GM21390 (cell line): ENCODE measurements at regions not wholly inside any gene's neighbourhood (a gene's known extent, or its start where the extent isn't known, plus 50 kb on each side); places are given as distances from the start of the nearest gene placed in this dataset.
A peak's percentile ranks its signal among the peaks of the same experiment; 100 is the strongest.
"Not testable (repeated sequence)": the region's sequence is repeated elsewhere in the genome, so short reads cannot be mapped to it uniquely, and the experiment has no call there.

Source experiments
- ATAC-seq: cut with Tn5 transposase; IDR thresholded peaks from one replicate; pipeline ENCODE4 v1.9.1; 2021; ENCODE audit not compliant: unreplicated experiment

GRCh38 chr3:145843561-145843960 is 317.4 kb downstream of the PLOD2 start:
- no peak for ATAC-seq

DNA sequence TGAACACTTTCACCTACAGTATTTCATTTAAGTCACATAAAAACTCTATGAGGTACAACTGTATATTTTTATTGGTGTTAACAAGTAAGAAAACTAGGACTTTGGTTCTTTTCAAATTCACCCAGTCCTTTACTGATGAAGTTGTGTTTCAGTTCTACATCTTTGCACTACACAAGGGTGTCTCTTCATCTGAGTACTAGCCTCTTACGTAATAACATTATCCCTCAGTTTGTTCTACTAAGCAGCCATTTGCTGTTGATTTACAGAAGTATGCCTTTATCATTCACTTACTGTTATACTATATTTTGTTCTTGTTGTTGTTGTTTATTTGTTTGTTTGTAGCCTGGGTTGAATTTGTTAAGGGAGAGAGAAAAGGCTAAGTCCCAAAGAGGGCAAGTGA is 311.9 kb downstream of the PLOD2 start:
- no peak for ATAC-seq

GRCh38 chr3:145854499-145854898 is 306.5 kb downstream of the PLOD2 start:
- ATAC-seq = no peak

- no peak for ATAC-seq
Measured at GRCh38 chr3:145857956-145858355, 303.0 kb downstream of the PLOD2 start.

- ATAC-seq = no peak
Measured at GRCh38 chr3:145864336-145864735, 296.6 kb downstream of the PLOD2 start.

GRCh38 chr3:145865399-145866018 is 295.5 kb downstream of the PLOD2 start:
- ATAC-seq = no peak

GRCh38 chr3:145869958-145870357 is 291.0 kb downstream of the PLOD2 start:
- peak; percentile 49 for ATAC-seq

- ATAC-seq = no peak
Measured at GRCh38 chr3:145882436-145882835, 278.5 kb downstream of the PLOD2 start.

GRCh38 chr3:145889730-145890129 is 271.3 kb downstream of the PLOD2 start:
- no peak for ATAC-seq

DNA sequence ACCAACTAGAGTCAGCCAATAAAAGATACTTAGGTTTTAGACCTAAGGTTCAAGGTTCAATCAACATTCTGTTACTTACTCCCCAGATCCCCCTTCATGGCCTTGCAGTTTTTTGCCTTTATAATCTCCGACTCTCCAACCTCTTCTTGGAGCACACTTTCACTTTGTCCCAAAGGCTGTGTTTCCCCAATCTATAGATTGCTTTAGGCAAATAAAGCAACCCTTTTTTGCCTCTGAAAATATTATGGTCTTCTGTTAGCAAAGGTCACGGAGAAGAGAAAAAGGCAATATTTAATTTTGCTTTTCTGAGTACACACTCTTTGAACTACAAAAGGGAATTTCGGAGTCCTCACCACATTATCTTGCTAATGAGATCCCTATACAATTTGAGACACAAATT is 268.1 kb downstream of the PLOD2 start:
- no peak for ATAC-seq

DNA sequence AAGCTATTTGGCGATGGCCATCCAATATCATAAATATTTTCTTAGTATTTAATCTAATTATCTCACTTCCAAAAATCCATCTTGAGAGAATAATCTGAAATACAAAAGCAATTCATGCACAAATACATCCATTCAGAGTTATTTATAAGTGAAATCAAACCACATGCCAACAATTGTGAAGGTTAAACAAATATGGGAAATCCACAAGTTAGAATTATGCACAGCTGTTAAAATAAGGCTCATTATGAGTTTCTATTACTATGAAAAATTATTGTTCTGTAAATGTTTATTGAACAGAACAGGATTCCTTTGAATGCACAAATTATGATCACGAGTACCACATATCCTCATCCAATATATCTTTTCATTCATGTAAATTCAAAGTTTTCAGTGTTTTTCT is 267.7 kb downstream of the PLOD2 start:
- ATAC-seq = no peak

GRCh38 chr3:145898487-145898886 is 262.5 kb downstream of the PLOD2 start:
- ATAC-seq = no peak

- ATAC-seq = no peak
Measured at GRCh38 chr3:145899241-145899640, 261.7 kb downstream of the PLOD2 start.

DNA sequence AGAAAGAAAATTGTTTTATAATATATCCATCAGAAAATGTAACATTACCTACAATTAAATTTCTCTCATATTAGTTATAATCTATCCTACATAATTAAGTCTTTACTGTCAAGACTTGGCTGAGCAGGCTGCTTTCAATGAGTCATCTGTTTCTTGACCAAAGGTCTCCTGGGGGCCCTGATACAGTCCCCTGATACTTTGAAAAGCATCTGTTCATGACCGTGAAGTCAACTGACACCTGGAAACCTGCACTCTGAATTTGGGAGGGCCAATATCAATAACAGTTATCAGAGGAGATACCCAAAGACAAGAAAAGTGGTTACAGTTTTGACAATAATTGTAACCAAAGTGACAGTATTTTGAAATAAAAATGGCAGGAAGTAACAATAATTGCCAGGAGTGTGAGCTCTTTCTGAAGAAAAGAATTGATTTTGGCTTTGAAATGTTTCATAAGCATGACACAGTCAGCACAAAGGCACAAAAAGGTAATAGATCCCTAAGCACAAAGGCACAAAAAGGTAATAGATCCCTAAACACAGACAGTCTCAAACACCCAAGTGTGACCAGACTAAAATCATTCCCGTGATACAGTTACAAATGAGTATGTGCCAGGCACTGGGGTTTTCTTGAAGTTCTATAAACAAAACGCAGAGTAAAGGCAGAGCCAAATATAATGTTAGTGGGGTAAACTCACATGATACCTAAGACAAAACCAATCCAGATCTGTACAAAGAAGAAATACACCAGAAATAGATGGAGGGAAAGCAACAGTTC is 260.7 kb downstream of the PLOD2 start:
- peak; percentile 69 for ATAC-seq

DNA sequence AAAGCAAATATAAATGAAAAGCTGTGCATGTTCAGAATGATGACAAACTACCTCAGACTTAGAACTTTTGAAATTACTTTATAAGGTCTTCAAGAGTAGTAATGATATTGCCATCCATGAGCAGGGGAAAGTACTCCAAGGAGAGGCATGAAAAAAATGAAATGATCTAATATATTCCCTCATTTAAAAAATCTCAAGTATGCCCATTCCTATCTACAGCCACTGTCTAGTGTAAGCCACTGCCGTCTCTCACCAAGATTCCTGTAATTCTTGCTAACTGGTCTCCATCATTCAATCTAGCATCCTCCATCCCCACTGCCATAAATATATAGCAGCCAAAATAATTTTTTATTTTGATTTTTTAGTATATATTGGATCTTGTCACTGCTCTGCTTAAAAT is 258.8 kb downstream of the PLOD2 start:
- ATAC-seq = no peak

GRCh38 chr3:145903472-145904013 is 257.4 kb downstream of the PLOD2 start:
- no peak for ATAC-seq

GRCh38 chr3:145904138-145904537 is 256.8 kb downstream of the PLOD2 start:
- ATAC-seq = no peak

DNA sequence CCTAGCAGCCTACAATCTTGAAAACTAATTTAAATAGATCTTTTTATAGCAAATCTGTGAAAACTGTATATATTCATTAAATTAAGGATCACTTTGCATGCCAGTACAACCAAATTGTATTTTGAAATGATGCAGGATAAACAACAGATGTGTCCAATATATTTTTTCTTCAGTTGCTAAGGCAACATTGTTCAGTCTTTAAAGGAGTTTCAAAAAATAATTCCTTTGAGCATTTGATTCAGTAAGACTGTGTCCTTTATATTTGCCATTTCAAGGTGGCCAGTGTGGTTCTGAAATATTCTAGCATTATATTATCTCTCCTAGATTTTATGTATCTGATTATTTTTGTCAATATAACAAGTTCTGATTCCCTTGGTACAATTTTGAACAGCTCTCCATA is 254.7 kb downstream of the PLOD2 start:
- ATAC-seq = no peak

- no peak for ATAC-seq
Measured at GRCh38 chr3:145906755-145907154, 254.2 kb downstream of the PLOD2 start.

DNA sequence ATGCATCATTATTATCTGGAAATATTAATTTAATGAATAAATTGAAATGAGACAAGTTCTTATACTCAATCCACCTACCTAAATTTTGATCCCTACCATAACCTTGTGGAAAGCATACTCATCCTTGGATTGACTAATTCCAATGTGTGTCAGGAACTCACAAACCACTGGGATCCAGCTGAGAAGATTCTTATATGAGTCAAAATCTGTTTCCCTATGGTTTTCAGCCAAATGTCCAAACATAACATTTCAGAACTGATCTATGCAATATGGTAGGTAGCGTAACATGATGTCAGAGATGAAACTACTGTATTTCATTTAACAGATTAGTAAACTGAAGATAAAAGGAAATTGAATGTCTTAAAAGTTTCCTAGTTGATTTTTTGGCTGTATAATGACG is 250.0 kb downstream of the PLOD2 start:
- no peak for ATAC-seq

DNA sequence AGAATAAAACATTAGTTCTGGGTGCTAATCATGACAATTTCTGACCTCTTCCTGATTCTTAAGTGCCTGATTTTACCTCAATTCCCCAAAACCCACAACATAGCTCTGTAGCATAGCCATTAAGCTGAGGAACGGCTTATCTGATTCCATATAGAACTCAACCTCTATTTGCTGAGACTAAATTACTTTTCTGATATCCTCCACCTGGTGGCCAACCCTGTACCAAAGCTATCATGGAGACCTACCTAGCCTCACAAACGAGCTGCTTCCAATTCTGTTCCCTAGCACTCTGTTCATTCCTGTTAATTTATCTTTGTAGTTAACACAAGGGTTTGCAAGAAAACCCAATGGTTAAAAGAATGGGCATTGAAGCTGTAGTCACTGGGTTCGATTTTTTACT is 245.2 kb downstream of the PLOD2 start:
- ATAC-seq = no peak

- not testable (repeated sequence) for ATAC-seq
Measured at GRCh38 chr3:145927736-145928135, 233.2 kb downstream of the PLOD2 start.
